H54 (cell line): ENCODE measurements at regions not wholly inside any gene's neighbourhood (a gene's known extent, or its start where the extent isn't known, plus 50 kb on each side); places are given as distances from the start of the nearest gene placed in this dataset.

Experiments
- DNase-seq: peaks from one replicate; pipeline ENCODE4 v3.0.0; 2011; ENCODE audit warnings: low spot score, mixed read lengths; ENCODE audit not compliant: insufficient read length
- FAIRE-seq: peaks from 3 replicates; lab custom pipeline; 2011; peaks lifted over from hg19 to GRCh38; lab: Jason Lieb, UNC
- POLR2A ChIP-seq: IDR thresholded peaks from 2 replicates; pipeline ENCODE4 v1.6.1; 2011; ENCODE audit warnings: low read depth, mild to moderate bottlenecking, low read length

DNA sequence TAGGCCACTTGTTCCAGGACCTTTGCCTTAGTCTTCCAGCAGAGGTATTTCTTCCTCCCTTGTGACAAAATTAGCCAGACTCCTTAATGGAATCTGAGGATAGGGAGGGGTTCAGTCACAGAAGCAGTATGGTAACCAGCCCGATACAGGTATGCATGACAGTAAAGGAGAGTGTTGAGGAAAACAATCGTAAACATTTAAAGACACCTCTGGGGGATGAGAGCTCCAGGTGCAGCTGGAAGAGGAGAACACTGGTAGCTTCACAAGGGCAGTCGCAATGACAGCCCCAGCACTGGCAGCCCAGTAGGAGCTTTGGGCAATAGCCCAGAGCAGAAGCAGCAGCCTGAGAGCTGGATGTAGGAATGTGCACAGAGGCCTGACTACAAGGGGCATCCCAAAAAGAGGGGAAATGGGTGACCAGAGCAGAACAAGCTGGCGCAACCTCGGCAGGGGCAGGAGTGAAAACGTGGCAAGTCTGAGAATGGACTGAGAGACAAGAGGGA is 344.9 kb upstream of the JAG1 start:
- no peak for FAIRE-seq
- no peak for DNase-seq
- TF ChIP-seq POLR2A = no peak

DNA sequence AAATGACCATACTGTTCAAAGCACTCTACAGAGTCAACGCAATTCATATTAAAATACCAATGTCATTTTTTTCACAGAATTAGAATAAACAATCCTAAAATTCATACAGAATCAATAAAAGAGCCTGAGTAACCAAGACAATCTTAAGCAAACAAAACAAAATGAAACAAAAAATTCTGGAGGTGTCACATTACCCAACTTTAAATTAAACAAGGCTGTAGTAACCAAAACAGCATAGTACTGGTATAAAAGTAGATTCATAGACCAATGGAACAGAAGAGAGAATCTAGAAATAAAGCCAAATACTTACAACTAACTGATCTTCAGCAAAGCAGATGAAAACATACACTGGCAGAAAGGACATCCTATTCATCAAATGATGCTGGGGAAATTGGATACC is 346.9 kb upstream of the JAG1 start:
- DNase-seq (no peak), FAIRE-seq (no peak)
- TF ChIP-seq POLR2A = no peak

DNA sequence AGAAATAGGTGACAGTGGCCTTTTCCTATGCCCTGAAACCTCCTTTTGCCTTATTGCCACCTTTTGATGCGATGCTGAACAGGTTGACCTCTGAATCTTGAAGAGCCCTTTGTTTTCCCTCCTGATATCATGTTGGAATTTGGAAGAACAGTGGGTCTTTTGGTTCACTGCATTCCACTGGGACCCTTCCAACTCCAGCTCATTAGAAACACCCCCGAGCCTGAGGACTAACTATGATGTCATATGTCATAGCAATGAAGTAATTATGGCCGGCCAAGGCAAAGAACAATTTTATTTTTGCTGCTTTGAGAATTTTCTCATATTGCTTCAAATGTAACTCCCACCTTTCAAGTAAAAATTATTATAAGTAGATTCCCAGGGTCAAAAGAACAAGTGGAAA is 353.4 kb upstream of the JAG1 start:
- no peak for DNase-seq
- no peak for TF ChIP-seq POLR2A
- no peak for FAIRE-seq

DNA sequence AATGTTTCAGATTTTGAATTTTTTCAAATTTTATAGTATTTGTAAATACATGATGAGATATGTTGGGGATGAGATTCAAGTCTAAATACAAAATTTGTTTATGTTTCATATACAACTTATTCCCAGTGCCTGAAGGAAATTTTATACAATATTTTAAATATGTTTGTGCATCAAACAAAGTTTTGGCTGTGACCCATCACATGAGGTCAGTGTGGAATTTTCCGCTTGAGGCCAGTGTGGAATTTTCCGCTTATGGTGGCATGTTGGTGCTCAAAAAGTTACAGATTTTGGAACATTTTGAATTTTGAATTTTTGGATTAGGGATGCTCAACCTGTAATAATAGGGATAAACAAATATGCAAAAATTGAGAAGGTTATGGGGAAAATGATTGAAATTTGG is 356.6 kb upstream of the JAG1 start:
- no peak for FAIRE-seq
- TF ChIP-seq POLR2A = no peak
- no peak for DNase-seq

DNA sequence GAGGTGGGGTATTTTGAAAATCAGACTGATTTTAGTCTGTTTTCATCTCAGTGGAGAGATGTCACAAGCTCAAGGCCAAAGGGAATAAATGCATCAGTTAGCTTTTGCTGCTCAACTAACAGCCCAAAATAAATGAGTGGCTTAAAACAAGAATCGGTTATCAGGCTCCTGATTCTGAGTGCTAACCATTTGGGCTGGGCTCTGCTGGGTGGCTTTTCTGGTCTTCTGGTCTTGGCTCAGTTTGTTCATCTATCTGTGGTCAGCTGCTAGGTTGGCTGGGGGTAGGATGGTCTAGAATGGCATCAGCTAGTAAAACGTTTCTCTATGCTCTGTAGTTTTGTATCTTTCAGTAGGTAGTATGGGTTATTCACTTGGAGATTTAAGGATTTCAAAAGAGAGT is 357.5 kb upstream of the JAG1 start:
- FAIRE-seq = no peak
- TF ChIP-seq POLR2A = no peak
- no peak for DNase-seq

DNA sequence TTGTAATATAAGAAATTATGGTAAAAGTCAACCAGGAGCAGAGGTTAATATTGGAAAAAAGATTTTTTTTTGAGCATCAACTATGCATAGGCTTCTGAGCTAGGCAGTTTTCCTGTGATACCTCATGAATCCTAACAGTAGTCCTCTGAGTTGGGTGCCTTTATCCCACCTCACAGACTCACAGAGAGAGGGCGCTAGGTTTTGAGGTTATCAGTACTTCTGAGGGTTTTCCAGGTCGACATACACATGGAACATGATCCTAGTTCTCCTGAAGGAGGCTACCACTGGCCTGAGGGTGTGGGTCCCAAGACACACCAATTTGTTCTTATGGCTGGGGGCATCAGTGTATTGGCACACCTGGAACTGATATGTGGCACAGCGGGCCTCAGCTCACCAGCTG is 358.8 kb upstream of the JAG1 start:
- DNase-seq (no peak), FAIRE-seq (no peak)
- TF ChIP-seq POLR2A = no peak

DNA sequence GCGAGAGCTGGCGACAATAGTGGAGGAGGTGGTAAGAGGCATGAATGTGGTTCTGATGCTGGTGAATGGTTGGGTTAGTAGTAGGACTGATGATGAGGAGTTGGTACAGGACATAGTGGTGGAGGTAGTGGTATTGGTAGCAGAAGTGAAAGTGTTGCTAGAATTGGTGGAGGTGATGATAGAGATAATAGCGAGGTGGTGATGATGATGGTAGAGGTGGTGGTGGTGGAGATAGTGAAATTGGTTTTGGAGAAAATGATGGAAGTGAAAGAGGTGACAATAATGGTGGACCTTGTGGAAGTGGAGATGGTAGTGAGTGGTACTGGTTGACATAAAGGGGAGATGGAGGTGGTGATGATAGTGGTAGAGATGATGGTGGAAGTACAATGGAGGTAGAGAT is 360.2 kb upstream of the JAG1 start:
- no peak for FAIRE-seq
- no peak for TF ChIP-seq POLR2A
- no peak for DNase-seq

DNA sequence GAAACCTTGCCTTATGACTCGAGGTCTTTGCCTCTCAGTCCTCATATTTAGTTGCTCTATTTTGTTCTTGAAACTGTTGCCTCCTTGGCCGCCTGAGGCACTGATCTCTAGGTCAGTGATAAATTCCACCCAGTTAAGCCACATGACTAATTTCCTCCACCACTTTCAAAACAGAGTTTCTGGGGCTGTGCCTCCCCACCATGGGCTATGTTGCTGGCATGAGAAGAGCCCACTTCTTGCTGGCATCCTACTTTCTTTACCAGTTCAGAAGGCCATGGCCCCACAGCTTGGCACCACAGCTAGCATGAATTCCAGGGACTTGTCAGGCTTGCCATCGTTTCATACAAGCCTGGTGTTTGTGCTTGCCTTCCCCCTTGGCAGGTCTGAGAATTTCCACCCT is 361.4 kb upstream of the JAG1 start:
- no peak for TF ChIP-seq POLR2A
- FAIRE-seq = no peak
- DNase-seq = no peak

DNA sequence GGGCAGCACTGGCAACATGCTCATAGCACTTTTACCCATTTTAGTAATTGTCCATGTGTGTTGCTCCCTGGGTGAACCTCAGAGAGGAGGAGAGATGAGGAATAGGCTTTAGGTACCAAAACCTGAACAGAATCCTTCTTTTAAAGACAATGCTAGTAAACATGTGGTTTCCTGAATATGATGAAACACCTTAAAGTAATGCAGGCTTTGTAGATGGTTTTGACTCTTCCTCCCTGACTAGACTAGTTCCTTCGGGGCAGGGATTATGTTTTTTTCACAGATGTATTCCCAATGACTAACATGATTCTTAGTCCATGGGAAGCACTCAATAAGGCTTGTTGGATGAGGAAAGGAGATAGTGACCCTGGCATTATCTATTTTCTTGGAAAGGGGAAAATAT is 367.6 kb upstream of the JAG1 start:
- no peak for TF ChIP-seq POLR2A
- DNase-seq = no peak
- FAIRE-seq = no peak

DNA sequence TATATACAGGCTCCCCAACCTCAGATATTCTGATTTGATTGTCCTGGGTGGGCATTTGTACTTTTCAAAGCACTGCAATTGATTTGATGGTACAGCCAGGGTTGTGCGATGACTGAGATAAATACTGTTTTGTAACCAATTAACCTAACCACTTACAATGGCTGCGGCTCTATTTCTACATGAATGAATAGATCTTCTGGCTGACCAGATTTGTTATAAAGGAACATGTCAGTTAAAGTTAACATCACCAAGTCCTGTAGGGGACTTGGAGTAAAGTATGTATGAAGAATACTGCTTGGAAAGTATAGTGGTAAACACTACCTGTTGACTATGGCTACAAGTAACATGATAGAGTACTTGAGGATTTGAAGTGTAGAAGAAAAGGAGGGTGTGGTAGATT is 369.2 kb upstream of the JAG1 start:
- FAIRE-seq (no peak), DNase-seq (no peak)
- TF ChIP-seq POLR2A = no peak

DNA sequence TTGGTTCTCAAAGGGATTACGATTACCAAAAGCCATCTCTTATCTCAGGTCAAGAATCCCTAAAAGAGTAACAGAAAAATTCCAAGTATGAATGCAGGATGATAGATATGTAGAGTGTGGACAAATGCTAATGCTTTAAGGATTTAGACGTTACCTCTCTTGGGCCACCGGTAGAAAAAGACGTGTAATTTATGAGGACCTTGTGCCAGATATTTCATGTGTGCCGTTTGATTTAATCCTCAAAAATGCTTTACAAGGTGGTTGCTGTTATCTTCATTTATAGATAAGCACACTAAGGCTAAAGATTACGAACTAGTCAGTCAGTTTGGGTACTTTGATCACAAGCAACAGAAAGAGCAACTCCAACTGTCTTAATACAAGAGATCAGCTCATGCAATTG is 370.8 kb upstream of the JAG1 start:
- no peak for TF ChIP-seq POLR2A
- FAIRE-seq (no peak), DNase-seq (no peak)

DNA sequence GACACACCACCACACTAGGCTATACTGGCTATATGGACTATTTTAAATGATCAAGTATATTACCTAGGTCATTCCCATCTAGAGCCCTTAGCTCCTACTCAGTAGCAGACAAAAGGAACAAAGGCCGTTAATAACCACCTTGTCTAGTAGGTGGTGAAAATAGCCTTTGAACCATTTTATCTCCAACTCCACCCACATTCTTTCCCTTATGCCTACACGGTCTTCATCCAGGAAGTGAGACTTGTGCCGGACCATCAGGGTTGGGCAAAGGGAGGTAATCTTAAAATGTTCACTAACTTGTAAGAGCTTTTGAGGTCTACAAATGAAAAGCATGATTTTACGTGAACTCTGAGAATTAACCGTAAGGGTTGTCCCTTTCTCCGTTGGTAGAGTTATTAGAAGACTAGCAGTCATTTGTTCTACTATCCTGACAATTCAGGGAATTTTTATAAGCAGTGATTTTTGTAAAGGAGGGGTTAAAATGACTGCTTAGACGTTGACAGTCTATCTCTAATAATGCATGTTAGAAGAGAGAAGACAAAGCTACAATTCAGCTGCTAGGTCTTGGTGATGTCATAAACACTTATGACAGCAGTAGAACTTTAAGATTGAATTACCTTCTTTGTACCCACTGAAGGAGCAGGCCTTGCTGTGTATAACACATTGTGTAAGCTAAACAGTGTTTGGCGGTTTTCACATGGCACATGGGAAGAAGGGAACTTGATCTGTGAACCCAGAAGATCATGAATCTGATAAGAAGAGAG is 371.8 kb upstream of the JAG1 start:
- no peak for TF ChIP-seq POLR2A
- DNase-seq (no peak), FAIRE-seq (no peak)

DNA sequence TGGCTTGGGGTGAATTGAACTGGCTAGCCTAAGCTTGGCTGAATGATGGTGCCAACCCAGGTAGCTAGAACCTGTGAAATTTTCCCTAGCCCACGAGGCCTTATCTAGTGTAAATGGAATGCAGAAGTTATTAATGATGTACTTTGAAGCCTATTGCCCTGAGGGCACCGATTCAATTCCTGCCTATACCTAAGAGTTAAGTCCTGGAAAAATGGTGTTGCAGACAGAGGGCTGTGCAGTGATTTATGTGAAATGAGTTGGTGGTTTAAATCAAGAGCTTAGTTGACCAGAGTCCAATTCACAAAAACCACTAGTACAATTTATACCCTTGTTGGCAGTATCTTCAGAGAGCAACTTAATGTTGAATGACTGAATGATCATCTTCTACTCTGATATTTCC is 373.8 kb upstream of the JAG1 start:
- DNase-seq (no peak), FAIRE-seq (no peak)
- no peak for TF ChIP-seq POLR2A

DNA sequence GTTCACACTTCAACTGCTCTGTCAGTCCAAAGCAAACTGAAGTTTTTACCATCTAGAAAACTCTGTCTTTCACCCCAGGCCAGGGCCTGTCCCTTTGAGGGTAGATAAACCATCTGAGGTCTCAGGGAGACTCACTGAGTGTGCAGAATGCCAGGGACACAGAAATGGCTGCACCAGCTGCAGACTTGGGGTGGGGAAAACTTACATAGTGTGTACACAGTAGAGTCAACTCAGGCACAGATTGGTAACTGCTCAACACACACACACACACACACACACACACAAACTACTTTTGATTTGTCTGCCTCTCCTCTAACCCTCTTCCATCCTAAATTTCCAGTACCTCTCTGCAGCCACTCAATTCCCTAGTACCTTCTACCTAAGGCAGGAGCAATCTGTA is 374.9 kb upstream of the JAG1 start:
- DNase-seq (no peak), FAIRE-seq (no peak)
- no peak for TF ChIP-seq POLR2A

DNA sequence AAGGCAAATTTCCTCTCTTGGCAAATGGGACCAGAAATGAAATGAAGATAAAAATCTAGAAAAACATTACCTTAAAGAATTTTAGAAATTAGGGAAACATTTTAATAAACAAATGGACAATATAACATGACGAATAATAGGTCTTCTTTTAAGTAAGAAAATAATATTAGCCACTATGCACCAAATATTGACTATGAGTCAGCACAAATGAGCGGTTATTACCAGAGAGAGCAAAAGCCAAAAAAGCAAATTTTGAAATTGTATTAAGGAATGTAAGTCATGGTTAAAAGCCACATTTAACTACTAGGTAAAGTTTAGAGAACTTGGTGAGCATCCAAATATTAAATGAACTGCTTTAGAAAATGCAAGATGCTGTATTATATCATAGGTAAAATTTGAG is 376.6 kb upstream of the JAG1 start:
- TF ChIP-seq POLR2A = no peak
- FAIRE-seq = no peak
- no peak for DNase-seq
